MM.1S (cell line): ENCODE measurements at regions not wholly inside any gene's neighbourhood (a gene's known extent, or its start where the extent isn't known, plus 50 kb on each side); places are given as distances from the start of the nearest gene placed in this dataset.

ENCODE experiments used
- CTCF ChIP-seq: fragments of 300-600 bp; sonication (generic); IDR thresholded peaks from 2 replicates; pipeline ENCODE4 v1.5.1; 2016; ENCODE audit warnings: antibody characterized with exemption, low read length, mixed read lengths
- EZH2phosphoT487 ChIP-seq: fragments of 300-600 bp; sonication (generic); IDR thresholded peaks from 2 replicates; pipeline ENCODE4 v1.6.1; 2018; ENCODE audit warnings: antibody characterized with exemption, low read length

DNA sequence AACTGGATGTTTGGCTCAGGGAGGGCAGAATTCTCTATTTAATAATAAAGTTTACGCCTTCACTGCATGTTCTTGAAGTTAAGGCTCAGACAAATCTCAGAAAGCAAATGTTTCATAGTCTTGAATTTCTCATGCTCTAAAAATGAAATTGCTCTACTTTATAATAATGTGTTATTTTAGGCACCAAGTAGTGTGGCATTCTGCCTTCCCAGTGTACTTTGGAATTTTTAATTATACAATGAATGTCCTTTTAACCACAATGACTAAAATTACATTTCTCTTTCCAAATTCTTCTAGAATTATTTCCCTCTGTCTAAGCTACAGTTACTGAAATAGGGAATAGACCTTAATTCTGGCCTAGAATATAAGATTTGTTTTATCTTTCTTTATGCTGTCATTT, 97.9 kb upstream of the PDE5A start:
- TF ChIP-seq CTCF: no peak
- TF ChIP-seq EZH2phosphoT487: no peak
